ENCODE measurements at regions not wholly inside any gene's neighbourhood (a gene's known extent, or its start where the extent isn't known, plus 50 kb on each side); places are given as distances from the start of the nearest gene placed in this dataset.

- TF ChIP-seq CTCF (IDR thresholded peaks at IDR 0.05; ENCODE audit: low read depth, low read length, missing input control) (no peak), TAF1 (conservative IDR thresholded peaks at IDR 0.05) (no peak), JUND (IDR thresholded peaks at IDR 0.05) (no peak)
- TF ChIP-seq, protein P1, sequence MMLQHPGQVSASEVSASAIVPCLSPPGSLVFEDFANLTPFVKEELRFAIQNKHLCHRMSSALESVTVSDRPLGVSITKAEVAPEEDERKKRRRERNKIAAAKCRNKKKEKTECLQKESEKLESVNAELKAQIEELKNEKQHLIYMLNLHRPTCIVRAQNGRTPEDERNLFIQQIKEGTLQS (IDR thresholded peaks at IDR 0.05) = no peak
These were observed 383.0 kb downstream of the TMEM182 start for GRCh38 chr2:103144837-103145236.
